ENCODE measurements at regions not wholly inside any gene's neighbourhood (a gene's known extent, or its start where the extent isn't known, plus 50 kb on each side); places are given as distances from the start of the nearest gene placed in this dataset.

GRCh38 chr6:48471326-48471725 is 360.3 kb upstream of the PTCHD4 start:
- H3K4me1 Mint-ChIP-seq: peaks cover under 1% of the 10 kb centered on the region
- no peaks in the 10 kb centered on the region for H3K9me3 Mint-ChIP-seq
- peaks cover 8% of the 10 kb centered on the region for H3K27me3 Mint-ChIP-seq (ENCODE audit: insufficient read depth)
- Histone ChIP-seq H3K9ac (ENCODE audit: extremely low read depth, low read length, poor library complexity, severe bottlenecking) (no peak overlapping the region), H3K4me1 (ENCODE audit: control insufficient read depth, insufficient read depth, low read length) (no peaks in the 10 kb centered on the region), H3K27me3 (ENCODE audit: control insufficient read depth, insufficient read depth, low read length, poor library complexity, severe bottlenecking) (peaks cover 25% of the 10 kb centered on the region), H3K4me3 (ENCODE audit: low read length) (no peak overlapping the region), H3K27ac (ENCODE audit: low read depth, low read length) (no peak overlapping the region), H3K9me3 (ENCODE audit: control insufficient read depth, low read length) (no peaks in the 10 kb centered on the region), H3K36me3 (ENCODE audit: control insufficient read depth, insufficient read depth, low read length) (no peaks in the 10 kb centered on the region)
- DNase-seq: no peak
- no peak overlapping the region for H3K4me3 Mint-ChIP-seq
- WGBS, 2 experiments (ENCODE audit: insufficient coverage in 1 of 2, insufficient read length in 1 of 2): 93 to 100% methylated on average over 1 of the region's 1 CpG
- no peak for TF ChIP-seq CTCF (conservative IDR thresholded peaks at IDR 0.05)
- no peak overlapping the region for H3K27ac Mint-ChIP-seq
- no peaks in the 10 kb centered on the region for H3K36me3 Mint-ChIP-seq (ENCODE audit: low read depth)

GRCh38 chr6:48449002-48449401 is 338.0 kb upstream of the PTCHD4 start:
- H3K4me3 Mint-ChIP-seq: no peak overlapping the region
- no peak for DNase-seq
- no peaks in the 10 kb centered on the region for H3K4me1 Mint-ChIP-seq
- Histone ChIP-seq H3K36me3 (ENCODE audit: control insufficient read depth, insufficient read depth, low read length) (no peaks in the 10 kb centered on the region), H3K4me1 (ENCODE audit: control insufficient read depth, insufficient read depth, low read length) (no peaks in the 10 kb centered on the region), H3K9ac (ENCODE audit: extremely low read depth, low read length, poor library complexity, severe bottlenecking) (no peak overlapping the region), H3K27ac (ENCODE audit: low read depth, low read length) (no peak overlapping the region), H3K4me3 (ENCODE audit: low read length) (no peak overlapping the region), H3K9me3 (ENCODE audit: control insufficient read depth, low read length) (peaks cover 9% of the 10 kb centered on the region), H3K27me3 (ENCODE audit: control insufficient read depth, insufficient read depth, low read length, poor library complexity, severe bottlenecking) (no peaks in the 10 kb centered on the region)
- H3K27ac Mint-ChIP-seq: no peak overlapping the region
- peaks cover 14% of the 10 kb centered on the region for H3K9me3 Mint-ChIP-seq
- 100% methylated on average over 2 of the region's 2 CpGs; no CpG with 5 or more reads in 1 of the 2 experiments for WGBS, 2 experiments (ENCODE audit: insufficient coverage in 1 of 2, insufficient read length in 1 of 2)
- TF ChIP-seq CTCF (conservative IDR thresholded peaks at IDR 0.05): peak; percentile 47
- no peaks in the 10 kb centered on the region for H3K36me3 Mint-ChIP-seq (ENCODE audit: low read depth)
- H3K27me3 Mint-ChIP-seq (ENCODE audit: insufficient read depth): no peaks in the 10 kb centered on the region

- H3K27me3 Mint-ChIP-seq (ENCODE audit: insufficient read depth): no peaks in the 10 kb centered on the region
- no peak for DNase-seq
- H3K4me3 Mint-ChIP-seq: no peak overlapping the region
- H3K27ac Mint-ChIP-seq: no peak overlapping the region
- no peaks in the 10 kb centered on the region for H3K4me1 ChIP-seq (ENCODE audit: control insufficient read depth, insufficient read depth, low read length)
- no peaks in the 10 kb centered on the region for H3K36me3 Mint-ChIP-seq (ENCODE audit: low read depth)
- WGBS, 2 experiments (ENCODE audit: insufficient coverage in 1 of 2, insufficient read length in 1 of 2): 95 to 97% methylated on average over 4 to 5 of the region's 5 CpGs
- H3K4me1 Mint-ChIP-seq: no peaks in the 10 kb centered on the region
- H3K9me3 Mint-ChIP-seq: peaks cover 12% of the 10 kb centered on the region
- no peaks in the 10 kb centered on the region for H3K36me3 ChIP-seq (ENCODE audit: control insufficient read depth, insufficient read depth, low read length)
- H3K9ac ChIP-seq (ENCODE audit: extremely low read depth, low read length, poor library complexity, severe bottlenecking): no peak overlapping the region
- H3K27me3 ChIP-seq (ENCODE audit: control insufficient read depth, insufficient read depth, low read length, poor library complexity, severe bottlenecking): no peaks in the 10 kb centered on the region
- H3K27ac ChIP-seq (ENCODE audit: low read depth, low read length): no peak overlapping the region
- no peak overlapping the region for H3K4me3 ChIP-seq (ENCODE audit: low read length)
- peaks cover 9% of the 10 kb centered on the region for H3K9me3 ChIP-seq (ENCODE audit: control insufficient read depth, low read length)
- TF ChIP-seq CTCF (conservative IDR thresholded peaks at IDR 0.05): no peak
Observed at GRCh38 chr6:48447251-48447650, 336.3 kb upstream of the PTCHD4 start.

All from endodermal cell (in vitro differentiated cells).